Karpas-422 (cell line): ENCODE measurements at regions not wholly inside any gene's neighbourhood (a gene's known extent, or its start where the extent isn't known, plus 50 kb on each side); places are given as distances from the start of the nearest gene placed in this dataset.

Experiments
- DNase-seq: peaks from one replicate; pipeline ENCODE4 v3.0.0-alpha.2; 2015
- H2AFZ ChIP-seq: fragments of 200-600 bp; sonication (generic); 2 replicates; pipeline ENCODE4 v1.6.1; 2014; ENCODE audit warnings: antibody characterized with exemption, low read length, mixed read lengths
- H3K27ac ChIP-seq: fragments of 200-600 bp; sonication (generic); 2 replicates; pipeline ENCODE4 v1.5.1; 2014; ENCODE audit warnings: mild to moderate bottlenecking, low read length, moderate library complexity
- H3K27me3 ChIP-seq: fragments of 200-600 bp; sonication (generic); 2 replicates; pipeline ENCODE4 v1.6.1; 2014; ENCODE audit warnings: low read length, mixed read lengths
- H3K36me3 ChIP-seq: fragments of 200-600 bp; sonication (generic); 2 replicates; pipeline ENCODE4 v1.6.1; 2014; ENCODE audit warnings: low read length, mixed read lengths; ENCODE audit not compliant: insufficient read depth
- H3K4me1 ChIP-seq: fragments of 200-600 bp; sonication (generic); 2 replicates; pipeline ENCODE4 v1.6.1; 2014; ENCODE audit warnings: mild to moderate bottlenecking, low read length, mixed read lengths
- H3K4me2 ChIP-seq: fragments of 200-600 bp; sonication (generic); 2 replicates; pipeline ENCODE4 v1.6.1; 2014; ENCODE audit warnings: low read length, low read depth, mild to moderate bottlenecking; ENCODE audit not compliant: poor library complexity, severe bottlenecking
- H3K4me3 ChIP-seq: fragments of 200-600 bp; sonication (generic); 2 replicates; pipeline ENCODE4 v1.5.1; 2014; ENCODE audit warnings: mild to moderate bottlenecking, antibody characterized with exemption, low read length, mixed read lengths
- H3K79me2 ChIP-seq: fragments of 200-600 bp; sonication (generic); 2 replicates; pipeline ENCODE4 v1.6.1; 2014; ENCODE audit warnings: mild to moderate bottlenecking, low read length, mixed read lengths
- H3K9ac ChIP-seq: fragments of 200-600 bp; sonication (generic); 2 replicates; pipeline ENCODE4 v1.6.0; 2014; ENCODE audit warnings: low read length
- H3K9me2 ChIP-seq: fragments of 200-600 bp; sonication (generic), shearing (Covaris generic); replicated peaks from 2 replicates; pipeline ENCODE4 v1.6.0; 2014; ENCODE audit warnings: mild to moderate bottlenecking, low read length, moderate library complexity; ENCODE audit not compliant: insufficient read depth
- H3K9me3 ChIP-seq: fragments of 300-700, 200-600 bp; sonication (generic); 2 replicates; pipeline ENCODE4 v1.6.1; 2014; ENCODE audit warnings: low read length, mixed read lengths
- H4K20me1 ChIP-seq: fragments of 200-600 bp; sonication (generic); 2 replicates; pipeline ENCODE4 v1.6.1; 2014; ENCODE audit warnings: mild to moderate bottlenecking, antibody characterized with exemption, low read length, low read depth; ENCODE audit not compliant: insufficient read depth

GRCh38 chr1:198472997-198473396 is 67.5 kb downstream of the ATP6V1G3 start:
- DNase-seq, result no peak
- no peak overlapping the region for H3K4me3 ChIP-seq
- no peaks in the 10 kb centered on the region for H3K9me3 ChIP-seq

DNA sequence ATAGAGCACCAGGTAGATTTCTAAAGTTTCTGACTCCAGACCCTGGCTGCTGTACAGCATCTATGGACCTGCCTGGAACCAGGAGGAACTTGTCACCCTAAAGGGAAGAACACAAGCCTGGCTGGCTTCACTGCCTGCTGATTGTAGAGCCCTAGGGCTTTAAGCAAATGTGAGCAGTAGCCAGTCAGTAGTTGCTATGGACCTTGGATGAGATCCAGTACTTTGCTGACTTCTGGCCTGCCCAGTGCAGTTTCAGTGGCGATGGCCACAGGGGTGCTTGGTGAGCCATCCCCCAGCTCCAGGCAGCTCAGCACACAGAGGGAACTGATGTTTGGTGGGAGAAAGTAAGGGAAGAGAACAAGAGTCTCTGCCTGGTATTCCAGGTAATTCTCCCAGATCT is 68.4 kb downstream of the ATP6V1G3 start:
- H3K79me2 ChIP-seq, result no peaks in the 10 kb centered on the region
- peaks cover 40% of the 10 kb centered on the region for H3K4me1 ChIP-seq
- no peak overlapping the region for H3K4me2 ChIP-seq
- H4K20me1 ChIP-seq, result no peaks in the 10 kb centered on the region
- H3K9me2 ChIP-seq, result no peaks in the 10 kb centered on the region
- no peak overlapping the region; the same call in 1 of the 2 replicates for H3K9ac ChIP-seq
- H3K27me3 ChIP-seq, result no peaks in the 10 kb centered on the region
- peaks cover 8% of the 10 kb centered on the region; the same call in 1 of the 2 replicates for H3K36me3 ChIP-seq
- no peak for DNase-seq
- no peaks in the 10 kb centered on the region for H3K9me3 ChIP-seq
- no peak overlapping the region for H2AFZ ChIP-seq
- H3K27ac ChIP-seq, result 0 out of 2 replicates have a peak overlapping the region, but pooled peaks have one; percentile 2
- no peak overlapping the region for H3K4me3 ChIP-seq

More at GRCh38 chr1:198472997-198473396, 67.5 kb downstream of the ATP6V1G3 start:
- H3K4me2 ChIP-seq, result no peak overlapping the region
- no peaks in the 10 kb centered on the region for H3K9me2 ChIP-seq
- H3K4me1 ChIP-seq, result peaks cover 31% of the 10 kb centered on the region
- no peak overlapping the region for H3K27ac ChIP-seq
- no peaks in the 10 kb centered on the region for H3K27me3 ChIP-seq
- no peaks in the 10 kb centered on the region for H3K79me2 ChIP-seq
- no peak overlapping the region for H2AFZ ChIP-seq
- H4K20me1 ChIP-seq, result no peaks in the 10 kb centered on the region
- H3K9ac ChIP-seq, result no peak overlapping the region
- peaks cover 15% of the 10 kb centered on the region for H3K36me3 ChIP-seq

- H3K79me2 ChIP-seq, result no peaks in the 10 kb centered on the region
- H3K9me2 ChIP-seq, result no peaks in the 10 kb centered on the region
- peaks cover 8% of the 10 kb centered on the region; the same call in 1 of the 2 replicates for H3K36me3 ChIP-seq
- H3K9ac ChIP-seq, result 0 out of 2 replicates have a peak overlapping the region, but pooled peaks have one; percentile 3
- peak overlapping the region; percentile 5 for H3K4me2 ChIP-seq
- H3K27me3 ChIP-seq, result no peaks in the 10 kb centered on the region
- H3K4me1 ChIP-seq, result peaks cover 53% of the 10 kb centered on the region
- DNase-seq, result no peak
- H3K9me3 ChIP-seq, result no peaks in the 10 kb centered on the region
- no peak overlapping the region for H3K4me3 ChIP-seq
- 0 out of 2 replicates have a peak overlapping the region, but pooled peaks have one; percentile 7 for H2AFZ ChIP-seq
- H3K27ac ChIP-seq, result peak overlapping the region; percentile 71
- H4K20me1 ChIP-seq, result no peaks in the 10 kb centered on the region
Observed at GRCh38 chr1:198467907-198468306, 72.6 kb downstream of the ATP6V1G3 start.

DNA sequence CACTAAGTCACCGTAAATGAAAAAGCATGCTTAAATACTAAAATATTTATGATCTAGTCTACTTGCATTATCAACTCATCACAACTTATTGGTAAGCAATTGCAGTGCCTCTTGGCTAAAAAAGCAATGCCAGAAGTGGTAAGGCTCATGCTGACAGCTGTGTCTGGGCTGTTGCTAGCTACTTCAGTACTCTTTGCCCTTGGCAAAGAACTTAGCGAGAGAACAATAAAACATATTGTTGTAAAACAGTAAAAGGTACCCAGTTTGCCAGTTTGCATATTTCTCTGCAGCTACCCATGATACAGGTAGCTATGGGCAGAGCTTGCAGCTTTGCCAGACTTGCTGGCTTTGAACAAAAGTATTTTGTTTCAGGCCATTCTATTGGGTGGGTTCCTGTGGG is 73.1 kb downstream of the ATP6V1G3 start:
- Histone ChIP-seq H3K79me2 (no peaks in the 10 kb centered on the region), H3K27me3 (no peaks in the 10 kb centered on the region), H3K4me1 (peaks cover 53% of the 10 kb centered on the region), H3K4me3 (no peak overlapping the region), H3K36me3 (0 out of 2 replicates have a peak, but pooled peaks cover 8% of the 10 kb centered on the region), H3K9ac (peak overlapping the region; percentile 28; the same call in 1 of the 2 replicates), H3K9me3 (no peaks in the 10 kb centered on the region), H3K4me2 (peak overlapping the region; percentile 5), H2AFZ (0 out of 2 replicates have a peak overlapping the region, but pooled peaks have one; percentile 7), H4K20me1 (no peaks in the 10 kb centered on the region), H3K27ac (peak overlapping the region; percentile 71), H3K9me2 (no peaks in the 10 kb centered on the region)
- peak; percentile 55 for DNase-seq

DNA sequence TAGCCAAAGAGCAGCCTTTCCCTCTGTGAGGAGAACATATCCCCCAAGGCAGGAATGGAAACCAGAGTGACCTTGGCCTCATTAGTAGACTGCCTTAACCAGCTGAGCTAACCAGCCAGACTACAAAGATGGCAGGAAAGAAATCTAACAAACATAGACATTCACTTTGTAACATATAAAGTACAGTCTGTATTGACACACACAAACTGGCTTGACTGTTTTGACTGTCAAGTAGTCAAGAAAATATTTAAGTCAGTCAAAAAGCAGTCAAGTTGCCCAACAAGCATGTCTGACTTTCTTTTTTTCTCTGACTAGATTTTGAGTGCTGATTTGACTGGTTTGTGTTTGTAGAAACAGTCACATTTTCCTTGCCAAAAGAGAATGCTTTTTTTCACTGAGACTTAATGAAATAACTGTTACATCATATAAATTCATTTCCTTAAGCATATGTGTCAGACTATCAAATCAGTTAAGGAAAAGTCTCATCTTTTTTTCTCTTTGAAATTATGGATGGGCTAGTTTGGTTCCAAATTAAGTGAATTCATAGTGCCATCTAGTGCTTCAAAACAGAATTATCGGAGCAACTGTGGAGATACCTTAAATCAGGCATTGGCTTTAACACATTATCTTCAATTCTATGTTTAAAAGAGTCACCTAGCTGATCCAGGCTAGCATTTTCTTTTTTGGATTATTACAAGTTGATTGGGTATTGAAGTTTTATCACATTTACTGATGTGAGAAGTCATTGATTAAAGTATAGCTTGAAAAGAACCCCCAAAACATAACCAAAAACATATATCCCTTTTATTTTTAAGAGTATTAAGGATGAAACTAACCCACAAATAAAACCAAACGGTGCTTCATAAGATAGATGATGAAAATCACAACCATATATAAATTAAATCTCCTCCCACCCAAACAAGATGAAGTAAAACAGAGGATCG is 75.0 kb downstream of the ATP6V1G3 start:
- Histone ChIP-seq H4K20me1 (no peaks in the 10 kb centered on the region), H3K36me3 (0 out of 2 replicates have a peak, but pooled peaks cover 5% of the 10 kb centered on the region), H2AFZ (no peak overlapping the region), H3K4me1 (peaks cover 42% of the 10 kb centered on the region), H3K27me3 (no peaks in the 10 kb centered on the region), H3K9ac (no peak overlapping the region), H3K4me2 (no peak overlapping the region), H3K79me2 (no peaks in the 10 kb centered on the region), H3K9me2 (no peaks in the 10 kb centered on the region), H3K27ac (peak overlapping the region; percentile 35; the same call in 1 of the 2 replicates), H3K4me3 (no peak overlapping the region), H3K9me3 (no peaks in the 10 kb centered on the region)
- DNase-seq, result peak; percentile 87

GRCh38 chr1:198463709-198464108 is 76.8 kb downstream of the ATP6V1G3 start:
- Histone ChIP-seq H3K4me1 (peaks cover 27% of the 10 kb centered on the region), H3K4me2 (no peak overlapping the region), H3K4me3 (no peak overlapping the region), H3K27me3 (no peaks in the 10 kb centered on the region), H3K9ac (no peak overlapping the region), H3K9me2 (no peaks in the 10 kb centered on the region), H3K36me3 (no peaks in the 10 kb centered on the region), H2AFZ (no peak overlapping the region), H3K79me2 (no peaks in the 10 kb centered on the region), H3K9me3 (no peaks in the 10 kb centered on the region), H3K27ac (no peak overlapping the region), H4K20me1 (no peaks in the 10 kb centered on the region)
- no peak for DNase-seq

- Histone ChIP-seq H3K4me2 (no peak overlapping the region), H4K20me1 (no peaks in the 10 kb centered on the region), H2AFZ (no peak overlapping the region), H3K36me3 (no peaks in the 10 kb centered on the region), H3K27ac (no peak overlapping the region), H3K9me2 (no peaks in the 10 kb centered on the region), H3K79me2 (no peaks in the 10 kb centered on the region), H3K9ac (no peak overlapping the region), H3K4me1 (peaks cover 18% of the 10 kb centered on the region), H3K27me3 (no peaks in the 10 kb centered on the region), H3K4me3 (no peak overlapping the region), H3K9me3 (no peaks in the 10 kb centered on the region)
- DNase-seq, result no peak
Observed at GRCh38 chr1:198462365-198463019, 78.0 kb downstream of the ATP6V1G3 start.

GRCh38 chr1:198455966-198456365 is 84.5 kb downstream of the ATP6V1G3 start:
- Histone ChIP-seq H3K27ac (no peak overlapping the region), H3K9ac (no peak overlapping the region), H3K4me1 (no peaks in the 10 kb centered on the region), H3K9me2 (no peaks in the 10 kb centered on the region), H3K79me2 (no peaks in the 10 kb centered on the region), H4K20me1 (no peaks in the 10 kb centered on the region), H2AFZ (no peak overlapping the region), H3K27me3 (no peaks in the 10 kb centered on the region), H3K4me2 (no peak overlapping the region), H3K4me3 (no peak overlapping the region), H3K36me3 (no peaks in the 10 kb centered on the region), H3K9me3 (no peaks in the 10 kb centered on the region)
- no peak for DNase-seq
